ENCODE measurements at regions not wholly inside any gene's neighbourhood (a gene's known extent, or its start where the extent isn't known, plus 50 kb on each side); places are given as distances from the start of the nearest gene placed in this dataset.

DNA sequence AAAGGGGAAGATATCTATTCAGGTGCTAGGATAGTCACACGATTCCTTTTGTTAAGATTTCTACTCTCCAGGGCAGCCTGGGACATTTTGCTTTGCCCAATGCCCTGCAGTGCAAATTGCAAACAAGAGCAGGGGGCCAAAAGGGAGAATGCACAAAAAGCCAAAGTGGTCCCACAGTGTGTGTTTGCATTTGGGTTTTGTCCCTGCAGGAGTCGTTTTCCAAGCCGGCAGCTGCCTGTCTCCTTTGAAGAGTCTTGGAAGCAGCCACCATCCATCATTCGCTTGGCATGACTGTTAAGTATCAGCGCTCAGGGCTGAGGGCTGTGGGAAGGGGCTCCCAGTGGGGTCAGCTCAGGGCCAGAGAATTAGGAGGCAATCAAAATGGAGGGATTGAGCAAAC is 184.7 kb downstream of the MIAT start:
- Histone ChIP-seq H3K56ac (replicated peaks; ENCODE audit: insufficient read length, low read depth, low read length) (no peak overlapping the region), H4K5ac (ENCODE audit: insufficient read length, low read depth, low read length) (no peak overlapping the region), H2AFZ (ENCODE audit: low read length) (no peak overlapping the region), H2BK15ac (ENCODE audit: low read length) (no peak overlapping the region), H3K23ac (ENCODE audit: insufficient read length) (no peak overlapping the region), H3K9me3 (ENCODE audit: insufficient read depth in 2 of 2, low read depth in 1 of 2, low read length in 1 of 2) (no peaks in the 10 kb centered on the region), H3K9ac (replicated peaks in 1 of 4; ENCODE audit: extremely low read depth in 1 of 4, low read depth in 3 of 4, low read length in 3 of 4) (no peak overlapping the region), H3K79me2 (ENCODE audit: control insufficient read depth in 1 of 2, insufficient read depth in 2 of 2, low read length in 2 of 2) (no peaks in the 10 kb centered on the region), H2BK5ac (ENCODE audit: low read depth, low read length) (no peak overlapping the region), H3K18ac (ENCODE audit: extremely low read depth, low read length) (no peak overlapping the region; the same call in 1 of the 2 replicates), H3K79me1 (ENCODE audit: low read depth, low read length) (no peaks in the 10 kb centered on the region), H4K20me1 (replicated peaks in 1 of 2; ENCODE audit: control insufficient read depth in 1 of 2, insufficient read depth in 2 of 2, low read length in 2 of 2) (no peaks in the 10 kb centered on the region), H2BK12ac (ENCODE audit: low read depth, low read length) (no peak overlapping the region), H3K36me3 (ENCODE audit: control insufficient read depth in 2 of 4, insufficient read depth in 4 of 4, low read length in 3 of 4) (no peaks in the 10 kb centered on the region), H3K14ac (ENCODE audit: insufficient read length) (no peak overlapping the region), H2AK5ac (ENCODE audit: low read depth, low read length) (0 out of 2 replicates have a peak overlapping the region, but pooled peaks have one; percentile 24), H3K4me1 (replicated peaks in 1 of 4; ENCODE audit: control insufficient read depth in 3 of 4, insufficient read depth in 4 of 4, low read length in 3 of 4) (peaks cover 0 to 3% (median 0%) of the 10 kb centered on the region in 4 experiments; a peak in 1 of 7 replicates), H3K23me2 (ENCODE audit: low read depth, low read length) (no peaks in the 10 kb centered on the region), H2BK120ac (replicated peaks; ENCODE audit: low read depth, low read length) (no peak overlapping the region), H3K4me2 (ENCODE audit: insufficient read depth in 1 of 2, low read depth in 2 of 2, low read length in 2 of 2) (no peak overlapping the region), H3K4me3 (ENCODE audit: extremely low read depth in 1 of 4, insufficient read depth in 2 of 4, low read depth in 3 of 4, low read length in 4 of 4) (no peak overlapping the region), H3K4ac (replicated peaks; ENCODE audit: insufficient read length, low read depth, low read length) (no peak overlapping the region), H3K27ac (ENCODE audit: low read depth, low read length) (no peak overlapping the region), H4K91ac (replicated peaks; ENCODE audit: insufficient read length, low read length) (no peak overlapping the region), H2BK20ac (ENCODE audit: low read length) (no peak overlapping the region), H3K27me3 (replicated peaks in 1 of 4; ENCODE audit: control insufficient read depth in 3 of 4, extremely low read depth in 1 of 4, insufficient read depth in 3 of 4, low read length in 3 of 4) (no peaks in the 10 kb centered on the region; a peak in 1 of 7 replicates), H4K8ac (ENCODE audit: extremely low read depth, insufficient read depth, low read length) (no peak overlapping the region)
- no peak for DNase-seq (ENCODE audit: low read depth in 1 of 2, low spot score in 2 of 2)
- CTCF ChIA-PET (ENCODE audit: partially characterized antibody): interaction anchor here (0.6 to 2.7 kb wide), 4 partner anchors 8 to 162 kb away, joined by 3 to 7 read pairs (median 6); no protein-coding TSS in a partner anchor
- no peak for FAIRE-seq
- POLR2A ChIA-PET (ENCODE audit: partially characterized antibody): no interaction called here
- TF ChIP-seq HDAC6 (IDR thresholded peaks at IDR 0.05; ENCODE audit: low read depth, low read length): no peak
- no peak for TF ChIP-seq RXRA (IDR thresholded peaks at IDR 0.05; ENCODE audit: insufficient read depth, low read depth, low read length)
- TF ChIP-seq, protein P1, sequence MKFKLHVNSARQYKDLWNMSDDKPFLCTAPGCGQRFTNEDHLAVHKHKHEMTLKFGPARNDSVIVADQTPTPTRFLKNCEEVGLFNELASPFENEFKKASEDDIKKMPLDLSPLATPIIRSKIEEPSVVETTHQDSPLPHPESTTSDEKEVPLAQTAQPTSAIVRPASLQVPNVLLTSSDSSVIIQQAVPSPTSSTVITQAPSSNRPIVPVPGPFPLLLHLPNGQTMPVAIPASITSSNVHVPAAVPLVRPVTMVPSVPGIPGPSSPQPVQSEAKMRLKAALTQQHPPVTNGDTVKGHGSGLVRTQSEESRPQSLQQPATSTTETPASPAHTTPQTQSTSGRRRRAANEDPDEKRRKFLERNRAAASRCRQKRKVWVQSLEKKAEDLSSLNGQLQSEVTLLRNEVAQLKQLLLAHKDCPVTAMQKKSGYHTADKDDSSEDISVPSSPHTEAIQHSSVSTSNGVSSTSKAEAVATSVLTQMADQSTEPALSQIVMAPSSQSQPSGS (IDR thresholded peaks at IDR 0.05; ENCODE audit: low read length): no peak
- no peak for TF ChIP-seq POLR2A (IDR thresholded peaks at IDR 0.05; ENCODE audit: control extremely low read depth in 1 of 2, low read depth in 2 of 2, low read length in 2 of 2)
- 71% methylated on average over 5 of the region's 5 CpGs; no CpG with 5 or more reads in 1 of the 2 experiments for WGBS, 2 experiments (ENCODE audit: extremely low coverage in 1 of 2, insufficient coverage in 1 of 2, insufficient read length in 1 of 2, insufficient replicate concordance in 2 of 2, low coverage in 1 of 2, low lambda C conversion rate in 2 of 2, missing lambda C conversion rate in 1 of 2)

All from H1 (cell line).